Lung (tissue), 11 donors: ENCODE measurements at regions not wholly inside any gene's neighbourhood (a gene's known extent, or its start where the extent isn't known, plus 50 kb on each side); places are given as distances from the start of the nearest gene placed in this dataset.

Source experiments
- ATAC-seq: fragments of 200-7000 bp; cut with Tn5 transposase; one replicate; pipeline ENCODE4 v1.9.1; 2020; ENCODE audit warnings: moderate number of reproducible peaks; ENCODE audit not compliant: insufficient read depth, low FRiP score
- DNase-seq, 3 donors: peaks; one replicate each; pipeline ENCODE4 v3.0.0-alpha.2; 2013 to 2017
- H3K27ac ChIP-seq, 2 donors: one replicate each; pipeline ENCODE4 v1.5.1; 2013; ENCODE audit warnings: mild to moderate bottlenecking in 2 of 2, moderate library complexity in 2 of 2, control low read depth in 1 of 2, inconsistent platforms in 1 of 2, low read depth in 1 of 2, low read length in 1 of 2
- H3K27me3 ChIP-seq, 3 donors: one replicate each; pipeline ENCODE4 v1.5.1; 2013; ENCODE audit warnings: low read length in 2 of 3; ENCODE audit not compliant: control insufficient read depth in 3 of 3, insufficient read depth in 3 of 3
- H3K36me3 ChIP-seq, 4 donors: one replicate each; pipeline ENCODE4 v1.5.1; 2013; ENCODE audit warnings: low read length in 4 of 4, mild to moderate bottlenecking in 1 of 4, moderate library complexity in 1 of 4; ENCODE audit not compliant: control insufficient read depth in 4 of 4, insufficient read depth in 4 of 4
- H3K4me1 ChIP-seq, 5 donors: one replicate each; pipeline ENCODE4 v1.5.1; 2013; ENCODE audit warnings: low read length in 5 of 5, mild to moderate bottlenecking in 2 of 5, moderate library complexity in 1 of 5; ENCODE audit not compliant: control insufficient read depth in 5 of 5, insufficient read depth in 5 of 5
- H3K4me3 ChIP-seq: one replicate; pipeline ENCODE4 v1.5.1; 2013; ENCODE audit warnings: mild to moderate bottlenecking, control low read depth, moderate library complexity
- H3K9ac ChIP-seq, 2 donors: one replicate each; pipeline ENCODE4 v1.5.1; 2013; ENCODE audit warnings: low read length in 2 of 2, control low read depth in 1 of 2; ENCODE audit not compliant: insufficient read depth in 1 of 2
- H3K9me3 ChIP-seq, 4 donors: one replicate each; pipeline ENCODE4 v1.5.1; 2013; ENCODE audit warnings: low read length in 3 of 4, mild to moderate bottlenecking in 1 of 4, moderate library complexity in 1 of 4; ENCODE audit not compliant: control insufficient read depth in 4 of 4, insufficient read depth in 3 of 4
- CTCF ChIP-seq: IDR thresholded peaks from 2 replicates; pipeline ENCODE4 v1.5.1; 2012; ENCODE audit warnings: mild to moderate bottlenecking; ENCODE audit errors: control extremely low read depth, extremely low read depth
- WGBS, 2 donors: extraction: QIAGEN DNeasy Blood & Tissue Kit; methylation state at CpG; one replicate each; pipeline ENCODE4 v1.1.7; 2013; 5-methylcytosine and 5-hydroxymethylcytosine counted together
- donor health status: control.
- donor health status: control.
- donor health status: Bipolar disorder and iron deficiency.
- donor health status: healthy.
- donor health status: DM: yes; HTN: yes; CAD: no.

- H3K4me1 ChIP-seq, result no peaks in the 10 kb centered on the region
- no peak for ATAC-seq
- H3K9me3 ChIP-seq, result peaks cover 0 to 4% (median 0%) of the 10 kb centered on the region in 4 donors
- no peak for DNase-seq
- TF ChIP-seq CTCF, result no peak
- H3K27me3 ChIP-seq, result no peaks in the 10 kb centered on the region
- 88 to 89% methylated on average over 20 of the region's 20 CpGs for WGBS, 2 donors
- H3K36me3 ChIP-seq, result no peaks in the 10 kb centered on the region
- no peak overlapping the region for H3K27ac ChIP-seq
- no peak overlapping the region for H3K9ac ChIP-seq
- H3K4me3 ChIP-seq, result no peak overlapping the region
Observed at GRCh38 chr2:60298006-60298696, 255.3 kb downstream of the BCL11A start.

GRCh38 chr2:60297296-60298005 lies 256.0 kb downstream of the BCL11A start:
- Histone ChIP-seq H3K4me1 (no peaks in the 10 kb centered on the region), H3K27ac (no peak overlapping the region), H3K36me3 (no peaks in the 10 kb centered on the region), H3K9me3 (peaks cover 0 to 7% (median 0%) of the 10 kb centered on the region in 4 donors), H3K27me3 (no peaks in the 10 kb centered on the region), H3K9ac (no peak overlapping the region), H3K4me3 (no peak overlapping the region)
- DNase-seq (no peak), ATAC-seq (no peak)
- TF ChIP-seq CTCF, result no peak
- WGBS, 2 donors, result 64 to 67% methylated on average over 21 of the region's 21 CpGs

GRCh38 chr2:60296219-60296955 lies 257.1 kb downstream of the BCL11A start:
- ATAC-seq (no peak), DNase-seq (no peak)
- no peak for TF ChIP-seq CTCF
- Histone ChIP-seq H3K27me3 (peaks cover 0 to 5% (median 0%) of the 10 kb centered on the region in 3 donors), H3K4me1 (no peaks in the 10 kb centered on the region), H3K4me3 (no peak overlapping the region), H3K36me3 (no peaks in the 10 kb centered on the region), H3K9me3 (peaks cover 0 to 7% (median 0%) of the 10 kb centered on the region in 4 donors), H3K9ac (no peak overlapping the region), H3K27ac (no peak overlapping the region)
- 95 to 97% methylated on average over 8 of the region's 8 CpGs for WGBS, 2 donors
